NCI-H345 treated with DMSO at 0.1 percent for 48 hours (cell line): ENCODE measurements at regions not wholly inside any gene's neighbourhood (a gene's known extent, or its start where the extent isn't known, plus 50 kb on each side); places are given as distances from the start of the nearest gene placed in this dataset.

Experiments
- DNase-seq: peaks from one replicate; lab custom pipeline; 2025; ENCODE audit not compliant: unreplicated experiment; lab: John Stamatoyannopoulos, UW

DNA sequence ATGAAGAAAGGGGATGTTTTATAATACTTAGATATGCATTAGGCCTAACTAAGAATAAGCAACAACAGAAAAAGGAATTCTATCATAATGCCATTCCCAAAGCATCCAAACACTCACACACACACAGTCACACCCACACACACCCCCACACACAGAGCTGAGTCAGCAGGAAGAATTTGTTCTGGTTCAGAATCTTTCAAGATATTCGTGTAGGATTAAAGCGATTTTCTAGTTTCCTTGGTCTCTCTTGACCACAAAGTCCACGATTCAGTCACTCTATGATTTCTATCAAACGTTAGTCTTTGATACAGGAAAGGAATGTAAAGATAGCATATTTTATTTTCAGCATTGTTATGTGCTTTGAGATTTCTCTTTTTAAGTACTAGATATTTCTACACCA, 382.6 kb upstream of the DCN start:
- no peak for DNase-seq

GRCh38 chr12:91563011-91563765, 380.6 kb upstream of the DCN start:
- DNase-seq, result no peak

- DNase-seq, result no peak
These were observed 379.9 kb upstream of the DCN start for GRCh38 chr12:91562476-91562875.

- no peak for DNase-seq
These were observed 379.3 kb upstream of the DCN start for GRCh38 chr12:91561958-91562325.

DNA sequence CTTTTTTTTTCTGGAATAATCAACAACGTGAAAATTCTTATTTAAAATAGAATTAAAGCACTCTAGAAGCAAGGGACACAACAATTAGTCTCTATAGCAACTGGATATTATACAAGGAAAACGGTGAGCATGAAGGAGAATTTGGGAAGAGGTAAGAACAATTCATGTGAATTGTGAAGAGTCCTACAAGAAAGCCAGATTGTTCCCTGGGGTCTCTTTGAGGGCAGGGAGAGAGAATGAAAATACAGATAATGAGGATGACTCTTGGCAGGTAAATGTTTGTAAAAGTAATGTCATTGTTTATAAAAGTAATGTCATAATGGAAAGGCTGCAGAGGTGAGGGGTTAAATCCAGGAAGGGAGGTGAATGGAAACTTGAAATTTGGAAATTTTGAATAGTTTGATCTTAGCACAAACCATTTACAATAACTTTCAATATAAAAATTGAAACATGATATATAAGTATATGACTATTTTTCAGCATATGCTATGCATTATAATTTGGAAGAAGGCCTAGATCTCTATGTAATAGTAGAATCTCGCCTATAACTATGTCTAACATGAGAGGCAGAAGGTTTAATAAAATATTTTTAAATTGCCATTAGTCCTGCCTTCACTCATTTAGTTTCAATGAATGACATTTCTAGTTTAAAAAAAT, 378.8 kb upstream of the DCN start:
- DNase-seq, result no peak

GRCh38 chr12:91556909-91557308, 374.3 kb upstream of the DCN start:
- DNase-seq, result no peak

DNA sequence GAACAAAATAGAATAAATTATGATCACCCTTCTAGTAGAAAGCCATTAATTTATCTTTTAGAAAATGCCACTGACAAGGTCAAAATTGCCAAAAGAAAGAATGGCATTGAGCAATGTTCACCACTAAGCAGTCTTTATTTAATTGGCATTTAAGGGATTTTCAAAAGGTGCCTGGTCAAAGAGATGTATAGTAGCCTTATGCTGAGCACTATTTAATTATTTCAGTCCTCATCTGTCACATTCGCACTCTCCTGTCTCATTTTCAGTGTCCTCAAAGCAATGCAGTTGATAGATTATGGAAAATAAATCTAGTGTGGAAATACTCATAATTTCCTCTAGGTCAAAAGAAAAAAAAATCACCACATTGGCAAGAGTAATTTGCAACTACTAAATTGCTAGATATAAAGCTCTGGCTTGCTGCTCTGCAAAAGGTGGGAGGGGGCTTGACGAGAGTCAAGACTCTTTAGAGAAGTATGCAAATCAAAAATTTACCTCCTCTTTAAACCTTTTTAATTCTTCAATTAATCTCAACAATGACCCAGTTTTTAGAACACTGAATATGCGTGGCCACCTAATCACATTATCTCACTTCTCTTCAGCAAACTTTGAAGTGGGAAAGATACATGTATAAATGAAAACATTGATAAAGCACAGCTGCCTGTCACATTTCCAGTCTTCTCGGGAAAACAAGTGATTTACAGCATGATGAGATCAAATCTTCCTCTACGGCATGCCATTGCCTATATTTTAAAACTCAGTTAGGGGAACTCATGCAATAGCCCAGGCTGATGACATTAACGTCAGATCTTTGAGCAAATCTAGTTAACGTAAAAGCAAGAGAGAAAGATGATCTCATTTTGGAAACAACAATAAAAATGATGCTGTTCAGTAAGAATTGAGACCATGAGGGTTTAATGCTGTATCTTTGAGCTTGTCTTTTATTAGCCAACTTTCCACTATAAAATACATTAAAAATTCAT, 373.1 kb upstream of the DCN start:
- no peak for DNase-seq

DNA sequence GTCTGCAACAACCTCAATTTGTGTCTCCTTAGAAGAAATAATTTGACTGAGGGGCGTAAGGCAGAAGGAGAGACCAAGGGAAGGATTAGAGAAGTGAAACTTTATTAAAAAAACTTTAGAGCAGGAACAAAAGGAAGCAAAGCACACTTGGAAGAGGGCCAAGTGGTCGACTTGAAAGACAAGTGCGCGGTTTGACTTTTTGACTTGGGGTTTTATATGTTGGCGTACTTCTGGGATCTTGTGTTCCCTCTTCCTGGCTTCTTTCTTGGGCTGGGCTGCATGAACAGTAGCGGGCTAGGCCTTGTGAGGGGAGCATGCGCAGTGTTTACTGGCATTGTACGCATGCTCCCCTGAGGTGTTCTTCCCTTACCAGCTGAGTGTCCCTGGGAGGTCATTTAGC, 369.3 kb upstream of the DCN start:
- DNase-seq, result no peak

DNA sequence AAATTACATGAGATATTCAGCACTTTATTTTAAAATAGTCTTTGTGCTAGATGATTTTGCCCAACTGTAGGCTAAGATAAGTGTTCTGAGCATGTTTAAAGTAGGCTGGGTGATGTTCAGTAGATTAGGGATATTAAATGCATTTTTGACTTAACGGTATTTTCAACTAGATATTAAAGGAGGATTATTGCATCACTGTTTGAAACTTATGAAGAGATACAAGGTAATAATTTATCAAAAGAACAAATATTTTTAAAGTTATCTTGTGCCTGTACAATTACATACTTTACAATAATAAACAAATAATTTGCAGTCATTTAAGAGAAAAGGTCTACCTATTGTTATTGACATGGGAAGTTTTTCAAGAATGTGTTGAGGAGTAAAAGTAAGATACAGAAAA, 368.6 kb upstream of the DCN start:
- DNase-seq, result no peak

DNA sequence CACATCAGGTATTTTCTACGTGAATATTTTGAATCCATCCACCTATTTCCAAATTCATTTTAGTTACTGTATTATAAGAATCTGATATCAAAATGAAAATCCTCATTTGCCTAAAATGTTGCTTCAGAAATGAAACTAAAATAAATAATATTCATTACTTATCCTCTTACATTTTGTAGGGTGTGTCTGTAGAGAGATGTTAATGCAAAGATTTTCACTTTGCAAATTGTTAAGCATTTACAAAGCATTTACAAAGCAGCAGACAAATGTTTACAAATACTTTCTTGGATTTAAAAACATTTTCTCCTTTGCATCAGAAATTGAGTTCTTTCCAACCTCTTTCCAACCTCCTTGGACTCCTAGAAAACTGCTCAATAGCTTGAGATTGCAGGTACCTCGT, 360.0 kb upstream of the DCN start:
- no peak for DNase-seq

DNA sequence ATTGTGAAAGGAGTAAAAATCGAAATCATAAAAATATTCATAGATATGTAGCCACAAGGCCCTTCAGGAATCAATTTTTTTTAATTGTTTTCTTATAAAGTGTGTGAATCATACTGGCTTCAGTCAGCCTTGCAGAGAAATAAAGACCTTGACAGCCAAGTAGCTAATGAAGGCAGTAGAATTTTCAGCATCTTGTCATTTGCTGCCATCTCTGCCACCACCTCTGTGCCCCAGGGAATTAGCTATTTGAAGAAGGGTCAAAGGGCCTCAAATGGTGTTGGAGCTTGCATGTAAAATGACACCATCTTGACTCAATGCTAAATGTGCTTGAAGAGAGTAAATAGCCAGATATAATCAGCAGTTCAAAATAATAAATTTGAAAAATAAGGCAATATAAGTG, 359.4 kb upstream of the DCN start:
- no peak for DNase-seq

DNA sequence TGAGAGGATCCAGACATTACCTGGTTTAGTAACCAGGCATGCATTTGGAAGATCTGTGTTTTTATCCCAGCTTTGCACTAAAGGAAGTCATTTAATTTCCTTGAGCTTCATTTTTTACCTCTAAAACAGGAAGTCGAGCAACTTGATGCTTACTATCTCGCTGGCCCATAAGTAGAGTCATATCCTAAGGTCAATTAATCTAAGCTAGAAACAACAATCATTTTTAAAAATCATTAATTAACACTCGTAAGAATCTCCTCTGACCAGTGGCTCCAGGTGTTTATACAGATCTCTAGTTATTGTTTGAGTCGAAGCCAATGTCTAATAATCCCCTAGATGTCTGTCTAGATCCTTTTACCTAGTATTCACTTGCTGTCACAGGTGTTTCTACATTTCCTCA, 355.8 kb upstream of the DCN start:
- no peak for DNase-seq

DNA sequence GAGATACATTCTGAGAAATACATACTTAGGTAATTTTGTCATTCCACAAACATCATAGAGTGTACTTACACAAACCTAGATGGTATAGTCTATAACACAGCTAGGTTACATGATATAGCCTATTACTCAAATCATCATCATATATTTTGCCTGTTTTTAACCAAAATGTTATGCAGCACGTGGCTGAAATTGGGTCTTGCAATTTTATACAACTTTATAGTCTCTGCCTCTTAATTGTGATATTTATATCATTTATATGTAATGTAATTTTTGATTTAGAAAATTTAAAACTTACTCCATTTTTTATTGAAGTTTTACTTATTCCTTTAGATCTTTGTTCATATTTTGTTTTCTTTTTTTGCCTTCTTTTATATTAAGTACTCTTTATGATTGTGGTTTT, 350.7 kb upstream of the DCN start:
- no peak for DNase-seq

GRCh38 chr12:91529829-91530228, 347.2 kb upstream of the DCN start:
- DNase-seq, result no peak

DNA sequence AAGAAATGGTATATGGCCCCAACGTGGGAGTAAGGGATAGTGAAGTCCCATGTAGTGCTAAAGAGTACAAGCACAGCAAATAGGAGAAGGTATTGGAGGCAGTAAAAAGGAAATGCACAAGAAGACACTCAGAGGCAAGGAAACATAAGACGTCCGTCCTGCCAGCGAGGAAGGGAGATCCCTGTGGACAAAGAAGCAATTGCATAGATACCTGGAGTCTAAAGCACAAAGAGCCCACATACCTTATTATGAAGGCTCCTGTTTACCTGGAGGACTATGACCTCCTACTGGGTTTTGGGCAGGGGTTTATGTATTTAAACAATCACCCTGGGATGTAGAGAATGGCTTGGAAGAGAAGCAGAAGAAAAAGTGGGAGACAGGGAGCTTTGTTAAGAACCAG, 341.2 kb upstream of the DCN start:
- DNase-seq, result no peak

- DNase-seq, result no peak
These were observed 334.1 kb upstream of the DCN start for GRCh38 chr12:91516695-91517047.

- DNase-seq, result no peak
These were observed 333.5 kb upstream of the DCN start for GRCh38 chr12:91515944-91516694.

DNA sequence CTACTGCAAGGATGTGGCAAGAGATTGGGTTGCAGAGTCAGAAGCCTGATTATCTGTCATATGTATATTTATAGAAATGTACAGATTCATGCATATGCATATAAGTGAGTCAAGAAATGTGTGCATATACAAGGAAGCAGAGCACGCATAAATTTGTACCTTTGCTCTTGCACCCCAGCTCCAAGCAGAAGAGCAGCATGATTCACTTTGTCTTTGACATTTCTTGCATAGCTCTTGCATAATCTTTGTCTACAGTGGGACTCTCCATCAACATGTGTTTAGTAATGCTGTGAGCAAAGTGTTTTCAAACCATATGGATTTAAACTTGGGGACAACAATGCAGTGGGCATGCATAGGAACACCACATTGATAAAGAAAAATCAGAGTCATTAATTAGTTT, 330.7 kb upstream of the DCN start:
- no peak for DNase-seq

DNA sequence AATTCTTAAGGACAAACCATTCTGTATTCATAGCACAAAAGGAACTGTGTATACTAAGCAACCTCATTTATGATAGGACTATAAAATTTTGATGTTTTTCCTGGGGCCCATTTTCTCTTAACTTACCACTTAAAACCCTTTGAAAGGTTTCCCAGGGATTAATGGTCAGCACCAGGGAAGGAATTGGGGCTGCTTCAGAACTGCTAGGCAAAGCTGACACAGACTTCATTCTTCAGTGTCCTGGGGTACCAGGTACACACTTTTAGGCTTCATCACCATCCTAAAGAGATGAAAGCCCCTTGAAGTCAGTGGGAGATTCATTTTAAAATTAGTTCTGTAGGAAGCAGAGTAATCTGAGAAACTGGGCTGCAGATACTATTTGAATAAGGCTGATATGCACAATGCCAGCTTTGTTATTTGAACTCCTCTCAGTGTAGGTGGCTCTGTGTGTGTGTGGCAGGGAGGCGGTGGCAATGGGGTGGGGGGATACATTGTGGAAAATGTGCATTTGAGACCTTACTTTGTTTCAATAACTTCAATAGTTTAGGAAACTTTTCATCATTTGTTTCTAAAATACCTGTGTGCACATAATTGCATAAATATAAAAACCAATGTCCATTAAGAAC, 329.3 kb upstream of the DCN start:
- DNase-seq, result no peak

- no peak for DNase-seq
These were observed 325.1 kb upstream of the DCN start for GRCh38 chr12:91507754-91508153.

DNA sequence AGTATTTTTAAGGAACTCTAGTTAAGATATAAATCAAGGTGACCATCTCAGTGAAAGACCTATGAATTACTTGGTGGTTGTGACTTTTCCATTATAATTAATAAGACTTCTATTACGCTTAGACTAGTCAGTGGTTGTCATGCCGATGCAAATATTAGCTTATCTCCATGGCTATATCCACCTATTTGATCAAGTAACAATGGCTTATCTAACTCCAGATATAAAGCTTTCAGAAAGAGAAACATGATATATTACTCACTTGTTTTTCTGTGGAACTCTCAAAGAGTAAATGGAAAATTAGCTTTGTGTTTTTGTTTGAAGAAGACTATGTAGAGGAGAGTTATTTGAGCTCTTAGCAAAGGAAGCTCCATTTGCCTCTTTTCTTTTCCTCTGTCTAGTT, 323.8 kb upstream of the DCN start:
- DNase-seq, result no peak
